A673 (cell line): ENCODE measurements at regions not wholly inside any gene's neighbourhood (a gene's known extent, or its start where the extent isn't known, plus 50 kb on each side); places are given as distances from the start of the nearest gene placed in this dataset.
"Not testable (repeated sequence)": the region's sequence is repeated elsewhere in the genome, so short reads cannot be mapped to it uniquely, and the experiment has no call there.

Experiments used
- BruUV-seq: library from RNA; stranded (reverse); fragments of 400-500 nt; replicated peaks from 2 replicates; lab custom pipeline; 2021; lab: Mats Ljungman, UMichigan
- CTCF ChIA-PET: fragments of 300-600 bp; sonication (Branson Sonifier 250); formaldehyde crosslinking; loops from one replicate; lab custom pipeline; 2022; ENCODE audit warnings: antibody characterized with exemption; lab: Charles Lee
- POLR2A ChIA-PET: fragments of 300-600 bp; sonication (Branson Sonifier 250); formaldehyde crosslinking; loops from one replicate; lab custom pipeline; 2022; ENCODE audit warnings: antibody characterized with exemption; ENCODE audit not compliant: low non-redundant PET; lab: Charles Lee
- DNase-seq: peaks from one replicate; pipeline ENCODE4 v3.0.0-alpha.2; 2015; ENCODE audit warnings: low spot score
- H3K27ac ChIP-seq: fragments of 200-600 bp; sonication (generic); 2 replicates; pipeline ENCODE4 v1.5.1; 2016; ENCODE audit warnings: mixed run types, low read depth, mild to moderate bottlenecking, mixed read lengths, antibody characterized with exemption, low read length; ENCODE audit not compliant: poor library complexity, severe bottlenecking
- H3K27me3 ChIP-seq: fragments of 200-600 bp; sonication (generic); replicated peaks from 2 replicates; pipeline ENCODE4 v1.6.1; 2017; ENCODE audit warnings: mixed run types, low read depth, mild to moderate bottlenecking, mixed read lengths, antibody characterized with exemption, low read length; ENCODE audit not compliant: insufficient read depth, poor library complexity
- H3K36me3 ChIP-seq: fragments of 200-600 bp; sonication (generic); 2 replicates; pipeline ENCODE4 v1.6.1; 2016; ENCODE audit warnings: mixed run types, mild to moderate bottlenecking, mixed read lengths, antibody characterized with exemption, low read length; ENCODE audit not compliant: insufficient read depth, poor library complexity, severe bottlenecking
- H3K4me1 ChIP-seq: fragments of 200-600 bp; sonication (generic); 2 replicates; pipeline ENCODE4 v1.6.1; 2017; ENCODE audit warnings: mixed run types, mild to moderate bottlenecking, mixed read lengths, antibody characterized with exemption, low read length; ENCODE audit not compliant: insufficient read depth, poor library complexity, severe bottlenecking
- H3K4me3 ChIP-seq: fragments of 200-600 bp; sonication (generic); 2 replicates; pipeline ENCODE4 v1.5.1; 2016; ENCODE audit warnings: low read depth, mixed run types, mild to moderate bottlenecking, mixed read lengths, low read length; ENCODE audit not compliant: poor library complexity, severe bottlenecking
- H3K9me3 ChIP-seq: fragments of 200-600 bp; sonication (generic); 2 replicates; pipeline ENCODE4 v1.6.1; 2016; ENCODE audit warnings: mixed run types, low read depth, mild to moderate bottlenecking, mixed read lengths, antibody characterized with exemption, low read length; ENCODE audit not compliant: poor library complexity, severe bottlenecking
- CTCF ChIP-seq: fragments of 300-800, 200-600 bp; sonication (generic); conservative IDR thresholded peaks from 2 replicates; pipeline ENCODE4 v1.5.1; 2017; ENCODE audit warnings: low read depth, mild to moderate bottlenecking, antibody characterized with exemption, low read length, moderate library complexity, mixed read lengths
- EZH2 ChIP-seq: fragments of 200-600 bp; sonication (generic); IDR thresholded peaks from 2 replicates; pipeline ENCODE4 v1.6.1; 2017; ENCODE audit warnings: borderline replicate concordance, low read depth, mild to moderate bottlenecking, mixed read lengths, antibody characterized with exemption, low read length; ENCODE audit not compliant: poor library complexity, severe bottlenecking
- intact Hi-C: fragments of 100-400 bp; cut with micrococcal nuclease; formaldehyde crosslinking; loops from one replicate; pipeline ENCODE4 v1.10.0; 2022; ENCODE audit not compliant: unreplicated experiment

- CTCF ChIA-PET: no interaction called here
- no peak for DNase-seq
- Histone ChIP-seq H3K27ac (no peak overlapping the region), H3K9me3 (no peaks in the 10 kb centered on the region), H3K36me3 (no peaks in the 10 kb centered on the region), H3K4me1 (no peaks in the 10 kb centered on the region), H3K27me3 (no peaks in the 10 kb centered on the region), H3K4me3 (no peak overlapping the region)
- TF ChIP-seq EZH2: no peak
- no peak for TF ChIP-seq CTCF
- POLR2A ChIA-PET: no interaction called here
- no TSS peak for BruUV-seq
- intact Hi-C loops: no loop called here
Observed at GRCh38 chr5:50343715-50344114, 97.4 kb downstream of the EMB start.

GRCh38 chr5:50340757-50341156 is 100.3 kb downstream of the EMB start:
- no peak for TF ChIP-seq EZH2
- no peak for TF ChIP-seq CTCF
- POLR2A ChIA-PET: no interaction called here
- no peaks in the 10 kb centered on the region for H3K4me1 ChIP-seq
- intact Hi-C loops: no loop called here
- no peaks in the 10 kb centered on the region for H3K9me3 ChIP-seq
- CTCF ChIA-PET: no interaction called here
- no peak overlapping the region for H3K4me3 ChIP-seq
- no peaks in the 10 kb centered on the region for H3K36me3 ChIP-seq
- BruUV-seq: no TSS peak
- H3K27ac ChIP-seq: no peak overlapping the region
- no peak for DNase-seq
- H3K27me3 ChIP-seq: no peaks in the 10 kb centered on the region

- intact Hi-C loops, H3K4me3 ChIP-seq, CTCF ChIA-PET, H3K27me3 ChIP-seq, H3K36me3 ChIP-seq, BruUV-seq, H3K27ac ChIP-seq, H3K4me1 ChIP-seq, H3K9me3 ChIP-seq, DNase-seq, POLR2A ChIA-PET: not testable (repeated sequence)
Observed at GRCh38 chr5:50330633-50331032, 110.5 kb downstream of the EMB start.

GRCh38 chr5:50328193-50328729 is 112.8 kb downstream of the EMB start:
- TF ChIP-seq CTCF (no peak), EZH2 (no peak)
- no peak for DNase-seq
- no peak overlapping the region for H3K4me3 ChIP-seq
- intact Hi-C loops: loop anchor here (5.0 kb wide), 1 partner anchor 184 kb away; no protein-coding TSS in a partner anchor
- CTCF ChIA-PET: no interaction called here
- no peak overlapping the region for H3K27ac ChIP-seq
- no peaks in the 10 kb centered on the region for H3K4me1 ChIP-seq
- peaks cover 8% of the 10 kb centered on the region for H3K27me3 ChIP-seq
- no peaks in the 10 kb centered on the region for H3K9me3 ChIP-seq
- no TSS peak for BruUV-seq
- POLR2A ChIA-PET: no interaction called here
- H3K36me3 ChIP-seq: no peaks in the 10 kb centered on the region
